ENCODE measurements at regions not wholly inside any gene's neighbourhood (a gene's known extent, or its start where the extent isn't known, plus 50 kb on each side); places are given as distances from the start of the nearest gene placed in this dataset.

DNA sequence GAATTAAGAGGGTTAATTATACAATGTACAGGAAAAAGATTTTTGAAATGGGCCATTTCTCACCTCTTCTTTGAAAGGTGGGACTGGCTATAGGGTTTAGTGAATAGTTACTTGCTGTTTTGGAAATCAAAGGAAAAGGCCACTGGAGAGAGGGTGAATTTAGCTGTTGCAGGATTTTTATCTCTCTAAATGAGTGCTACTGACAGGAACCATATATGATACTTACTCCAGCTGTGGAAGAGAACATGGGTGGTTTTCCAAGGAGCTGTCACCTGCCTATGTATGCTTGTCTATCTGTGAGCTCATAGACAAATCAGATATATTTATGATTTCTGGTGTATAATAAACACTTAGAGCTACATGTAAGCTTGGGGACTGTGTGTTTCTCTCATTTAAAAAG lies 430.4 kb downstream of the MTX2 start:
- TF ChIP-seq CTCF (IDR thresholded peaks at IDR 0.05 in 4 of 5, conservative IDR thresholded peaks at IDR 0.05 in 1 of 5) = no peak
- TF ChIP-seq POLR2A (IDR thresholded peaks at IDR 0.05) = no peak
